ENCODE measurements at regions not wholly inside any gene's neighbourhood (a gene's known extent, or its start where the extent isn't known, plus 50 kb on each side); places are given as distances from the start of the nearest gene placed in this dataset.

GRCh38 chr9:78927099-78927940 is 630.4 kb downstream of the PSAT1 start:
- Histone ChIP-seq H3K9me3 (ENCODE audit: low read depth) (no peaks in the 10 kb centered on the region), H3K27me3 (no peaks in the 10 kb centered on the region), H3K4me1 (ENCODE audit: low read depth) (no peaks in the 10 kb centered on the region), H3K36me3 (no peaks in the 10 kb centered on the region), H3K4me3 (no peak overlapping the region), H3K27ac (no peak overlapping the region)
- DNase-seq (ENCODE audit: low read depth in 1 of 2, low spot score in 1 of 2) = no peak
- TF ChIP-seq CTCF (IDR thresholded peaks at IDR 0.05; ENCODE audit: low read depth, low read length) = no peak

- peak in 1 of 2 donors; percentile 33 for DNase-seq (ENCODE audit: low read depth in 1 of 2, low spot score in 1 of 2)
- Histone ChIP-seq H3K36me3 (no peaks in the 10 kb centered on the region), H3K4me1 (ENCODE audit: low read depth) (no peaks in the 10 kb centered on the region), H3K9me3 (ENCODE audit: low read depth) (no peaks in the 10 kb centered on the region), H3K27ac (no peak overlapping the region), H3K27me3 (no peaks in the 10 kb centered on the region), H3K4me3 (no peak overlapping the region)
- no peak for TF ChIP-seq CTCF (IDR thresholded peaks at IDR 0.05; ENCODE audit: low read depth, low read length)
Measured at GRCh38 chr9:78928625-78929405, 631.9 kb downstream of the PSAT1 start.

- Histone ChIP-seq H3K4me1 (ENCODE audit: low read depth) (no peaks in the 10 kb centered on the region), H3K4me3 (no peak overlapping the region), H3K27me3 (no peaks in the 10 kb centered on the region), H3K9me3 (ENCODE audit: low read depth) (no peaks in the 10 kb centered on the region), H3K36me3 (no peaks in the 10 kb centered on the region), H3K27ac (no peak overlapping the region)
- no peak for DNase-seq (ENCODE audit: low read depth in 1 of 2, low spot score in 1 of 2)
- no peak for TF ChIP-seq CTCF (IDR thresholded peaks at IDR 0.05; ENCODE audit: low read depth, low read length)
Measured at GRCh38 chr9:78930281-78930680, 633.4 kb downstream of the PSAT1 start.

GRCh38 chr9:78932849-78933627 is 636.1 kb downstream of the PSAT1 start:
- H3K4me3 ChIP-seq = no peak overlapping the region
- no peak overlapping the region for H3K27ac ChIP-seq
- H3K27me3 ChIP-seq = no peaks in the 10 kb centered on the region
- peak in 1 of 2 donors; percentile 68 for DNase-seq (ENCODE audit: low read depth in 1 of 2, low spot score in 1 of 2)
- no peak for TF ChIP-seq CTCF (IDR thresholded peaks at IDR 0.05; ENCODE audit: low read depth, low read length)
- H3K4me1 ChIP-seq (ENCODE audit: low read depth) = no peaks in the 10 kb centered on the region
- H3K9me3 ChIP-seq (ENCODE audit: low read depth) = no peaks in the 10 kb centered on the region
- no peaks in the 10 kb centered on the region for H3K36me3 ChIP-seq

- Histone ChIP-seq H3K36me3 (no peaks in the 10 kb centered on the region), H3K4me3 (no peak overlapping the region), H3K4me1 (ENCODE audit: low read depth) (no peaks in the 10 kb centered on the region), H3K9me3 (ENCODE audit: low read depth) (no peaks in the 10 kb centered on the region), H3K27ac (no peak overlapping the region), H3K27me3 (no peaks in the 10 kb centered on the region)
- TF ChIP-seq CTCF (IDR thresholded peaks at IDR 0.05; ENCODE audit: low read depth, low read length) = no peak
- no peak for DNase-seq (ENCODE audit: low read depth in 1 of 2, low spot score in 1 of 2)
Measured at GRCh38 chr9:78934880-78935279, 636.9 kb upstream of the TLE4 start.
